NCI-H1092 (cell line): ENCODE measurements at regions not wholly inside any gene's neighbourhood (a gene's known extent, or its start where the extent isn't known, plus 50 kb on each side); places are given as distances from the start of the nearest gene placed in this dataset.

Source experiments
- DNase-seq: peaks from one replicate; lab custom pipeline; 2025; lab: John Stamatoyannopoulos, UW

- no peak for DNase-seq
These were observed 526.1 kb upstream of the BTBD3 start for GRCh38 chr20:11391591-11391990.

GRCh38 chr20:11394145-11394833 is 523.4 kb upstream of the BTBD3 start:
- no peak for DNase-seq

GRCh38 chr20:11395581-11395980 is 522.1 kb upstream of the BTBD3 start:
- DNase-seq = no peak

- no peak for DNase-seq
These were observed 515.7 kb upstream of the BTBD3 start for GRCh38 chr20:11401988-11402387.

- no peak for DNase-seq
These were observed 514.0 kb upstream of the BTBD3 start for GRCh38 chr20:11403711-11404110.

GRCh38 chr20:11406877-11407276 is 510.8 kb upstream of the BTBD3 start:
- DNase-seq = no peak

- no peak for DNase-seq
These were observed 508.1 kb upstream of the BTBD3 start for GRCh38 chr20:11409561-11409960.

DNA sequence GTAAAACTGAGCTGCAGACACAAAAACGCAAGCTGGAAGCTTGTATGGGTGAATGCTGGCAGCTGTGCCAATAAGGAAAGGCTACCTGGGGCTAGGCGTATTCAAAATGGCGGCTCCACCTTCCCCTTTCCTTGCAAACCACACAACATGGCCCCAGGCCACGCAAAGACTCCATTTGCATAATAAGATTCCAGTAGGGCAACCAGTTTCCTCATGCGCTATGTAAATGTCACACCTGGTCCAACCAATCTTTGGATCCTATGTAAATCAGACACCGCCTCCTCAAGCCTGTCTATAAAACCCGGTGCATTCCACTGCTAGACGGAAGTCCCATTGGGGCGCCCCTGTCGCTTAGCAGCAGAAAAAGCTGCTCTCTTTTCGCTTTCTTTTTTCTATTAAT is 505.9 kb upstream of the BTBD3 start:
- DNase-seq = no peak

GRCh38 chr20:11426948-11427347 is 490.7 kb upstream of the BTBD3 start:
- DNase-seq = no peak

- DNase-seq = no peak
These were observed 488.5 kb upstream of the BTBD3 start for GRCh38 chr20:11429168-11429567.

DNA sequence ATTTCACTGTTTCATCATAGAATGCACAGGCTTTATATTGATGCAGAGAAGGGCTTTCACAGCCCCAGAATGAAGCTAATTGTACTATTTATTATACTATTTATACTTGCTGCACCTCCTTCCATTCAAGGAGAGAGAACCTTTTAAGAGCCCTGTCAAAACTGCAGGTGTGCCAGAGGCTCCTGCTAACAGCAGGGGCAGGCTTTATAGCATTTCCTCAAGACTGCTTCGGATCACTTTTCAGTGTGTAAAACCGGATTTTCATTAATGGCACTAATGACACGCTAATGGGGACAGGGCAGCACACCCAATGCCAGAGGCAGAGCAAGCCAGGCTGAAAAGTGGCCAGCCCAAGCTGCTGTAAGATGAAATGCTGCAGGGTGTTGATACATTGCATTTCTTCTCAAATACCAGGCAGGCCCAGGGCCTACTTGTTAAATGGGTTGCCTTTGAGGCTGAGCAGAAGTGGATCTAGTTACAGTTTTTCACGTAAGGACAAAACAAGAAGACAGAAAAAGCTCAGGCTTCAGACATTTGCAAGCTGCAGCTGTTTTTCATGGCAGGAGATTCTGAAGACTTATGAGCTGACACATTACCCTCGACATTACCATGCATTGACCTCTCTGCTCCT is 487.7 kb upstream of the BTBD3 start:
- DNase-seq = no peak

GRCh38 chr20:11430652-11431051 is 487.0 kb upstream of the BTBD3 start:
- no peak for DNase-seq

DNA sequence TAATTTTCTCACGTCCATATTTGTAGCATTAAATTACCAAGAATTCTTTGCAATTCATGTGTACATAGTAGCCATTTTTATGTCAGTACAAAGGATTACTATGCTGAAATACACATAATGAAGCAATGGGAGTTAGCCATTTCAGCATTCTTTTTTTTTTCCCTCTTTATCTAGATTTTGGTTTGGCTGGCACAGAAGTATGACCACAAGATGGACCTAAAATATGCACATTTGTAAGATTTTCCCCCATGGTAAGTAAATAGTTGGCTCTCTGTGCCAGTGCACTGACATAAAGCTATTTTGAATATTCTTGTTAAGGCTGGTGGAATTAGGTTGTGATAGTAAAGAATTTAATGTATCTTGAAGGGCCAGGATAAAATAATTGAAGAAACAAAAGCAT is 486.1 kb upstream of the BTBD3 start:
- DNase-seq = no peak

GRCh38 chr20:11432407-11432806 is 485.3 kb upstream of the BTBD3 start:
- no peak for DNase-seq

DNA sequence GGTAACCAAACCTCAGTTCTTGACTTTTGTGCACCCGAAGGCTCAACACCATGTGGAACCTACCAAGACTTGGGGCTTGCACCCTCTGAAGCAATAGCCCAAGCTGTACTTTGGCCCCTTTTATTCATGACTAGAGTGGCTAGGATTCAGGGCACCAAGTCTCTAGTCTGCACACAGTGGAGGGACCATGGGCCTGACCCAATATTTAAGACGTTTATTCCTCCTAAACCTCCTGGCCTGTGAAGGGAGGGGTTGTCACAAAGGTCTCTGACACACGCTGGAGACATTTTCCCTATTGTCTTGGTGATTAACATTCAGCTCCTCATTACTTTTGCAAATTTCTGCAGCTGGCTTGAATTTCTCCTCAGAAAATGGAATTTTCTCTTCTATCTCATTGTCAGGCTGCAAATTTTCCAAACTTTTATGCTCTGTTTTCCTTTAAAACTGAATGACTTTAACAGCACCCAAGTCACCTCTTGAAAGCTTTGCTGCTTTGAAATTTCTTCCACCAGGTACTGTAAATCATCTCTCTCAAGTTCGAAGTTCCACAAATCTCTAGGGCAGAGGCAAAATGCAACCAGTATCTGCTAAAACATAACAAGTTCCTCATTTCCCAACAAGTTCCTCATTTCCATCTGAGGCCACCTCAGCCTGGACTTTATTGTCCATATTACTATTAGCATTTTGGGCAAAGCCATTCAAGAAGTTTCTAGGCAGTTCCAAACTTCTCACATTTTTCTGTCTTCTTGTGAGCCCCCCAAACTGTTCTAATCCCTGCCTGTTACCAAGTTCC is 481.4 kb upstream of the BTBD3 start:
- no peak for DNase-seq

- DNase-seq = no peak
These were observed 480.6 kb upstream of the BTBD3 start for GRCh38 chr20:11437090-11437489.

DNA sequence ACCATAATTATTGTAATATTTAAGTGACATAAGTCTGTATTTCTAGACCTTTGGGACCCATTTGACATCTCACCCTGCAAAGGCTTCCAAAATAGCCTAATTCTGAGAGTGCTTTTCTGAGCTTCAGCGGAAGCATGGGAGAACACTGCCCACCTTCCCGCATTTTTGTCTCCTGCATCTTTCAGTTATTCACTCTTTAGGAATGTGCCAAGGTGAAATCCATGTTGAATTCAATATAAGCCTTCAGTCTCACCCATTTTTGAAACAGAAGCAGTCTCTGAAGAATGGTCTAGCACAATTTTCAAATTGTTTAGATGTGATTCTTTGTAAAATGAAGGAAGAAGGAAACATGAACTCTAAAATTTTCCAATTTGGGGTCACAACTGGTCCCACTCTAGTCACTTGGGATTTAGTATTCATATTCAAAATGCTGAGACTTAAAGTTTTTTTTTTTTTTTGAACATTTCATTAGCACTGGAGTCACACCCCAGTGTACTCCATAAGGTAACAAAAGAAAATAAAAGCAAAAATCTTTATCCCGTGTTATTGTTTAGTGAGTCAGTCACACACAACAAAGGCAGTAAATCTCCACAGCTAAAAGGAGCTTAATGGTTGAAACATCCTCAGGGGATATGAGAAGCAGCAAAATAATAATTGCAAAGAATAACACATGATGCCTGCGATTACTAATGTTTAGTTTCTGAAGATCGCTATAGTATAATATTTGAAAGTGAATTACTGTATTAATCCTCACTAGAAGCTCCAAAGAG is 479.9 kb upstream of the BTBD3 start:
- no peak for DNase-seq

GRCh38 chr20:11438412-11438811 is 479.3 kb upstream of the BTBD3 start:
- no peak for DNase-seq

DNA sequence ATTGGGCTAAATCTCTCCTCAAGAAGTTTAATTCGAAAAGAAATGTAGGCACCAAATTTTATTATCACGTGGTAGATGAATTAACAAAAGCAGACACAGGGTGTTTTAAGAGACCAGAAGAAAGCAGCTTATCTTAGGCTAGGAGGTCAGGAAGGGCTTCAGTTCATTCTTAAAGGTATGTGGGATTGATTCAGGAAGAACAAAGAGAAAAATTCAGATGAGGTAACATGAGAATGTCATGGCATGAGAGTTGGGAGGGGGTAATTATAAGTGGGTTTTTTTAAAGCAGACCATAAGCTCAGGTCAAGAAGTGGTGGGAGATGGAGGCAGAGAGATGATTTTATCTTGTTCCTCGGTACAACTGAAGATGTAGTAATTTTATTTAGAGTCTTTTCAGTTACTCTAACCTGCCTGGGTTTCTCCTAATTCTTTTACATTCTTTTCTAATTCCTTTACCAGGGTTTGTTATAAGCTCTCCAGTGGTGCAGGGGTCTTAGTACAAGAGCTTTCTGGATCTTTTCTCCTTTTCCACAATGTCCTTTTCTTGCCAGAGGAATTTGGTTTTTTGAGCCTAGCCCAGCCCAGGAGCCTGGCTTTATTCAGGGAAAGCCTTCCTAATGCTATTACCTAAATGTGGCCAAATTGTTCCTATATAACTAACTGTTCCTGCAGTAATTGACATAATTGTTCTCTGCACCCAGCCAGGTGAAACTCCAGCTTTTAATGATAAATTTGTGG is 474.1 kb upstream of the BTBD3 start:
- no peak for DNase-seq

- DNase-seq = no peak
These were observed 472.5 kb upstream of the BTBD3 start for GRCh38 chr20:11445161-11445560.

- no peak for DNase-seq
These were observed 471.8 kb upstream of the BTBD3 start for GRCh38 chr20:11445891-11446290.
